WERI-Rb-1 (cell line): ENCODE measurements at regions not wholly inside any gene's neighbourhood (a gene's known extent, or its start where the extent isn't known, plus 50 kb on each side); places are given as distances from the start of the nearest gene placed in this dataset.

Source experiments
- DNase-seq: peaks from one replicate; pipeline ENCODE4 v3.0.0-alpha.2; 2020
- H3K27ac ChIP-seq: fragments of 250-450 bp; sonication (Bioruptor Pico); 2 replicates; pipeline ENCODE4 v1.5.1; 2020; ENCODE audit warnings: mild to moderate bottlenecking, moderate library complexity
- H3K27me3 ChIP-seq: fragments of 250-450 bp; sonication (Bioruptor Pico); 2 replicates; pipeline ENCODE4 v1.5.1; 2021; ENCODE audit warnings: mild to moderate bottlenecking, low read depth, moderate library complexity; ENCODE audit not compliant: insufficient read depth, severe bottlenecking
- H3K36me3 ChIP-seq: fragments of 250-450 bp; sonication (Bioruptor Pico); 2 replicates; pipeline ENCODE4 v1.5.1; 2020; ENCODE audit warnings: mild to moderate bottlenecking, moderate library complexity
- H3K4me3 ChIP-seq: 2 replicates; pipeline ENCODE4 v1.5.1; 2011; ENCODE audit warnings: low read depth, mild to moderate bottlenecking, control low read depth, low read length
- H3K9me3 ChIP-seq: fragments of 250-450 bp; sonication (Bioruptor Pico); 2 replicates; pipeline ENCODE4 v1.5.1; 2021; ENCODE audit warnings: mild to moderate bottlenecking, moderate library complexity; ENCODE audit not compliant: severe bottlenecking
- CTCF ChIP-seq: IDR thresholded peaks from 2 replicates; pipeline ENCODE4 v1.5.1; 2011; ENCODE audit warnings: low read depth, mild to moderate bottlenecking, control low read depth, inconsistent platforms, low read length

DNA sequence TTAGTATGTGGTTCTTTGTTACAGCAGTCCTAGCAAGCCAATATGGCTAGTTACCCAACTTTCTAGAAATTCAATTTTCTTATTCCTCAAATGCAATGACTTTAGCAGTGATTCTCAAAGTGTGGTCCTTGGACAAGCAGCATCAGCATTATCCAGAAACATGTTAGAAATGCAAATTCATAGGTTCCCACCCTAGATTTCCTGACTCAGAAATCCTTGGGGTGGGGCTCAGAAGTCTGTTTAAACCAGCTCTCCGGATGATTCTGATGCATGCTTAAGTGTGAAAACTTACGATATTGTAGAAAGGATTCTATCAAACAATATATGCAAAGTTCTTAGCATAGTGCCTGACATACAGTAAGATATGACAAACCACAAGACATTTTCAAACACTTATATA lies 757.1 kb downstream of the DHX35 start:
- no peak for TF ChIP-seq CTCF

DNA sequence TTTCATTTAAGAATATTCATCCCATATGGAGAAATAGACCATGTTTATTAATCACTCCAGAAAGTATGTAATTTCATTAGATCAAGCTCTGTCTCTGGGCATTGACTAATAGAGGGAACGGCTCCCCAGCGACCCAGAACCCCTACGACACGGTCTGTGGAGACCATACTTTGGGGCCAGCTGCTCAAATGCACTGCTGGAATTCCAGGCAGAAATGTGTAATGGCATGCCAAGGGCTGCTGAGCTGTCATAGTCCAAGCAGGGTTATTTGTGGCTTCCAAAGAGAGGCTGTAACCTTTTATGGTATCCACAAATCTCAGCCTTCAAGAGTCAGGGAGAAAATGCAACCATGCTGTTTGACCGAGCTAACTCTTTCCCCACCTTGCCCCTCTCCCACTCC lies 755.8 kb downstream of the DHX35 start:
- no peak for DNase-seq
- Histone ChIP-seq H3K27ac (no peak overlapping the region), H3K9me3 (no peaks in the 10 kb centered on the region), H3K36me3 (no peaks in the 10 kb centered on the region), H3K27me3 (peaks cover 15% of the 10 kb centered on the region), H3K4me3 (no peak overlapping the region)
- no peak for TF ChIP-seq CTCF

More for the DNA sequence above, 757.1 kb downstream of the DHX35 start:
- Histone ChIP-seq H3K27me3 (peaks cover 15% of the 10 kb centered on the region), H3K4me3 (no peak overlapping the region), H3K9me3 (no peaks in the 10 kb centered on the region), H3K27ac (no peak overlapping the region), H3K36me3 (no peaks in the 10 kb centered on the region)
- DNase-seq: no peak

- DNase-seq: no peak
- Histone ChIP-seq H3K27ac (no peak overlapping the region), H3K36me3 (no peaks in the 10 kb centered on the region), H3K9me3 (no peaks in the 10 kb centered on the region), H3K27me3 (peaks cover 12% of the 10 kb centered on the region), H3K4me3 (no peak overlapping the region)
- TF ChIP-seq CTCF: no peak
These were observed 754.7 kb downstream of the DHX35 start for GRCh38 chr20:39716796-39717341.

- Histone ChIP-seq H3K9me3 (no peaks in the 10 kb centered on the region), H3K27ac (no peak overlapping the region), H3K27me3 (peaks cover 8% of the 10 kb centered on the region), H3K36me3 (no peaks in the 10 kb centered on the region), H3K4me3 (no peak overlapping the region)
- TF ChIP-seq CTCF: no peak
- DNase-seq: no peak
These were observed 751.1 kb downstream of the DHX35 start for GRCh38 chr20:39713076-39713840.

DNA sequence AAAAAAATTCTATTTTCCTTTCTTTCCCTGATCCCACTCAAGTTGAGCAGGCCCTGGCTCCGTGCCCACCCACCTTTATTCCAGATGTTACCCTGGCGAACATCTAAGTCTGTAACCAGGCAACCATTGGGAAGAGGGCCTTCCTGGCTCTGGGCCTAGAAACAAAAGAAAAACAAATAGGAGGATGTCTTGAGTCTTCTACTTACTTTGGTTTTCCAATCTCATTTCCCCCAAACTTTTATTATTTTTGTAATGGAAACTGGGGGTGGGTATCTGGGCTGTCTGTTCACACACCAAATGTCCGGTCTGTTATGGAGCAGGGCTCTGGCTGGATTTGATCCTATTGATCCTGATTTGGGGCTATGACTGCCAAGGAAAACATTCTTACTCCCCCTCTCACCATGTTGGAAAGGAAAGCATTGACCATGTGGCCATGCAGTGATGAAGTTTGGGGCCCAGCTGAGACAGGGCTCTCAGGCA lies 744.1 kb downstream of the DHX35 start:
- H3K27me3 ChIP-seq: peaks cover 19% of the 10 kb centered on the region
- no peak for TF ChIP-seq CTCF
- no peak for DNase-seq
- no peak overlapping the region for H3K4me3 ChIP-seq
- H3K27ac ChIP-seq: no peak overlapping the region
- no peaks in the 10 kb centered on the region for H3K9me3 ChIP-seq
- H3K36me3 ChIP-seq: no peaks in the 10 kb centered on the region
